ENCODE measurements at regions not wholly inside any gene's neighbourhood (a gene's known extent, or its start where the extent isn't known, plus 50 kb on each side); places are given as distances from the start of the nearest gene placed in this dataset.

DNA sequence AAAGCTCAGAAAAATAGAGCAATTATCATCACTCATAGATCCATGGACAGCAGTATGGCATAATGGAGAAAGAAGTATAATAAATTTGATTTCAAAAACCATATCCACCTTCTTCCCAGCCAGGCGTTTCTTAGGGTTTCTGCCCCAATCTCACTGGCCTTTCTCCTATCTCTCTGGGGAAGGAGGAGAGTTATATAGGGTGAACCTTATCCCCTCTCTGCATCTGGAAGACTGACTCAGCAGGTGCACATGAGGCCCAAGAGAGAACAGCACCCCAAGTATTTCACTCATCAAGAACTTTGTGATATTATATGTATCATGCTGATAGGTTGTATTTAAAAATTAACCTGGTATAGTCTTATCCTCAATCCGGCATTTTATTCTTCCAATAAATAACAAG is 318.8 kb upstream of the RASGEF1B start:
- no peak for TF ChIP-seq EZH2 (IDR thresholded peaks at IDR 0.05; ENCODE audit: borderline replicate concordance, insufficient read depth, low read length, poor library complexity, severe bottlenecking)
- no peak for TF ChIP-seq EP300 (conservative IDR thresholded peaks at IDR 0.05; ENCODE audit: poor library complexity, severe bottlenecking)
- TF ChIP-seq, protein P1, sequence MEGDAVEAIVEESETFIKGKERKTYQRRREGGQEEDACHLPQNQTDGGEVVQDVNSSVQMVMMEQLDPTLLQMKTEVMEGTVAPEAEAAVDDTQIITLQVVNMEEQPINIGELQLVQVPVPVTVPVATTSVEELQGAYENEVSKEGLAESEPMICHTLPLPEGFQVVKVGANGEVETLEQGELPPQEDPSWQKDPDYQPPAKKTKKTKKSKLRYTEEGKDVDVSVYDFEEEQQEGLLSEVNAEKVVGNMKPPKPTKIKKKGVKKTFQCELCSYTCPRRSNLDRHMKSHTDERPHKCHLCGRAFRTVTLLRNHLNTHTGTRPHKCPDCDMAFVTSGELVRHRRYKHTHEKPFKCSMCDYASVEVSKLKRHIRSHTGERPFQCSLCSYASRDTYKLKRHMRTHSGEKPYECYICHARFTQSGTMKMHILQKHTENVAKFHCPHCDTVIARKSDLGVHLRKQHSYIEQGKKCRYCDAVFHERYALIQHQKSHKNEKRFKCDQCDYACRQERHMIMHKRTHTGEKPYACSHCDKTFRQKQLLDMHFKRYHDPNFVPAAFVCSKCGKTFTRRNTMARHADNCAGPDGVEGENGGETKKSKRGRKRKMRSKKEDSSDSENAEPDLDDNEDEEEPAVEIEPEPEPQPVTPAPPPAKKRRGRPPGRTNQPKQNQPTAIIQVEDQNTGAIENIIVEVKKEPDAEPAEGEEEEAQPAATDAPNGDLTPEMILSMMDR (IDR thresholded peaks at IDR 0.05; ENCODE audit: poor library complexity, severe bottlenecking): no peak
- no peak for TF ChIP-seq MXI1 (conservative IDR thresholded peaks at IDR 0.05; ENCODE audit: poor library complexity, severe bottlenecking)
- TF ChIP-seq, protein P2, sequence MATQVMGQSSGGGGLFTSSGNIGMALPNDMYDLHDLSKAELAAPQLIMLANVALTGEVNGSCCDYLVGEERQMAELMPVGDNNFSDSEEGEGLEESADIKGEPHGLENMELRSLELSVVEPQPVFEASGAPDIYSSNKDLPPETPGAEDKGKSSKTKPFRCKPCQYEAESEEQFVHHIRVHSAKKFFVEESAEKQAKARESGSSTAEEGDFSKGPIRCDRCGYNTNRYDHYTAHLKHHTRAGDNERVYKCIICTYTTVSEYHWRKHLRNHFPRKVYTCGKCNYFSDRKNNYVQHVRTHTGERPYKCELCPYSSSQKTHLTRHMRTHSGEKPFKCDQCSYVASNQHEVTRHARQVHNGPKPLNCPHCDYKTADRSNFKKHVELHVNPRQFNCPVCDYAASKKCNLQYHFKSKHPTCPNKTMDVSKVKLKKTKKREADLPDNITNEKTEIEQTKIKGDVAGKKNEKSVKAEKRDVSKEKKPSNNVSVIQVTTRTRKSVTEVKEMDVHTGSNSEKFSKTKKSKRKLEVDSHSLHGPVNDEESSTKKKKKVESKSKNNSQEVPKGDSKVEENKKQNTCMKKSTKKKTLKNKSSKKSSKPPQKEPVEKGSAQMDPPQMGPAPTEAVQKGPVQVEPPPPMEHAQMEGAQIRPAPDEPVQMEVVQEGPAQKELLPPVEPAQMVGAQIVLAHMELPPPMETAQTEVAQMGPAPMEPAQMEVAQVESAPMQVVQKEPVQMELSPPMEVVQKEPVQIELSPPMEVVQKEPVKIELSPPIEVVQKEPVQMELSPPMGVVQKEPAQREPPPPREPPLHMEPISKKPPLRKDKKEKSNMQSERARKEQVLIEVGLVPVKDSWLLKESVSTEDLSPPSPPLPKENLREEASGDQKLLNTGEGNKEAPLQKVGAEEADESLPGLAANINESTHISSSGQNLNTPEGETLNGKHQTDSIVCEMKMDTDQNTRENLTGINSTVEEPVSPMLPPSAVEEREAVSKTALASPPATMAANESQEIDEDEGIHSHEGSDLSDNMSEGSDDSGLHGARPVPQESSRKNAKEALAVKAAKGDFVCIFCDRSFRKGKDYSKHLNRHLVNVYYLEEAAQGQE (IDR thresholded peaks at IDR 0.05; ENCODE audit: borderline replicate concordance): no peak
- no peak for TF ChIP-seq TAF1 (IDR thresholded peaks at IDR 0.05; ENCODE audit: low read depth)
- no peak for TF ChIP-seq SMC3 (conservative IDR thresholded peaks at IDR 0.05; ENCODE audit: poor library complexity)
- TF ChIP-seq POLR2AphosphoS5 (IDR thresholded peaks at IDR 0.05): no peak
- TF ChIP-seq RAD21 (conservative IDR thresholded peaks at IDR 0.05): no peak
- no peaks in the 10 kb centered on the region for H3K79me2 ChIP-seq (replicated peaks; ENCODE audit: insufficient read depth, low read length)
- no peak overlapping the region for H2AFZ ChIP-seq (ENCODE audit: low read depth, low read length)
- H3K4me3 ChIP-seq (ENCODE audit: low read length): no peak overlapping the region
- H3K9me3 ChIP-seq (ENCODE audit: low read length): no peaks in the 10 kb centered on the region
- no peaks in the 10 kb centered on the region for H3K27me3 ChIP-seq (ENCODE audit: insufficient read depth, low read depth, low read length)
- H3K4me2 ChIP-seq (ENCODE audit: low read length): no peak overlapping the region
- no peaks in the 10 kb centered on the region for H3K9me2 ChIP-seq (ENCODE audit: insufficient read depth, low read length)
- H4K20me1 ChIP-seq (ENCODE audit: insufficient read depth): no peaks in the 10 kb centered on the region
- no peak overlapping the region for H3K27ac ChIP-seq (ENCODE audit: low read length)
- H3K36me3 ChIP-seq (ENCODE audit: insufficient read depth, low read length): no peaks in the 10 kb centered on the region
- no peaks in the 10 kb centered on the region for H3F3A ChIP-seq (ENCODE audit: insufficient read depth, low read length, poor library complexity, severe bottlenecking)
- no peak overlapping the region for H3K9ac ChIP-seq (ENCODE audit: low read length)

DNA sequence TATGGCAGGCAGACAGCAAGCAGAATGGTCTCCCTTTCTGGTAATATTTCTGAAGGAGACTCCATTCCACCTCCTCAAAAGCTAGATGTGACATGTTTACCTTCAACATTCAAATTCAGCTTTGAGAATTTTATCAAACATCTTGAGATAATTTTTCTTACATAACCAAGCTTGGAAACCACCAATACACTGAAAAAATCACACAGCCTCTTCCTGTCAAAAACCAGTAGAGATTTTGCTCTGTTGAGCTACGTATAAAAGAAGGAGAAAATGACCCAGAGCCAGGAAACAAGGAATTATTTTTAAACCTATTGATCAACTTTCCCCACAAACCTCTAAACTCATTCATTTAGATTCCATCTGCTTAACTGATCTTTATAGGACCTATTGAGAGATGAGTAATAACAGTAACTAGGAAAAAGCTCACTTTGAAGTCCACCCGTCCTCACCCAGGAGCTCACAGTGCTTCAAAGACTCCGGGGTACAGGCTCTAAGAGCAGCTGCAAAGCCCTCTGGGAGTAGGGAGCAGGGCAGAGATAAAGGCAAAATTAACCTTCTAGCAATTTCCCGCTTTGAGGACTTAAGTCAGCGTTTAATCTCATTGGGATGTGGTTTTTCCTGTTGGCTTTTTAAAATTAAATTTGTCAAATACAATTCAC is 318.2 kb upstream of the RASGEF1B start:
- Histone ChIP-seq H3F3A (ENCODE audit: insufficient read depth, low read length, poor library complexity, severe bottlenecking) (no peaks in the 10 kb centered on the region), H4K20me1 (ENCODE audit: insufficient read depth) (no peaks in the 10 kb centered on the region), H3K4me2 (ENCODE audit: low read length) (no peak overlapping the region), H3K79me2 (replicated peaks; ENCODE audit: insufficient read depth, low read length) (no peaks in the 10 kb centered on the region), H3K27ac (ENCODE audit: low read length) (no peak overlapping the region), H3K9me3 (ENCODE audit: low read length) (no peaks in the 10 kb centered on the region), H3K4me3 (ENCODE audit: low read length) (no peak overlapping the region), H2AFZ (ENCODE audit: low read depth, low read length) (no peak overlapping the region), H3K9me2 (ENCODE audit: insufficient read depth, low read length) (no peaks in the 10 kb centered on the region), H3K27me3 (ENCODE audit: insufficient read depth, low read depth, low read length) (no peaks in the 10 kb centered on the region), H3K9ac (ENCODE audit: low read length) (no peak overlapping the region), H3K36me3 (ENCODE audit: insufficient read depth, low read length) (no peaks in the 10 kb centered on the region)
- TF ChIP-seq MXI1 (conservative IDR thresholded peaks at IDR 0.05; ENCODE audit: poor library complexity, severe bottlenecking): no peak
- no peak for TF ChIP-seq EP300 (conservative IDR thresholded peaks at IDR 0.05; ENCODE audit: poor library complexity, severe bottlenecking)
